ENCODE measurements at regions not wholly inside any gene's neighbourhood (a gene's known extent, or its start where the extent isn't known, plus 50 kb on each side); places are given as distances from the start of the nearest gene placed in this dataset.

GRCh38 chr6:21409231-21409630, 184.3 kb upstream of the SOX4 start:
- TF ChIP-seq, protein P1, sequence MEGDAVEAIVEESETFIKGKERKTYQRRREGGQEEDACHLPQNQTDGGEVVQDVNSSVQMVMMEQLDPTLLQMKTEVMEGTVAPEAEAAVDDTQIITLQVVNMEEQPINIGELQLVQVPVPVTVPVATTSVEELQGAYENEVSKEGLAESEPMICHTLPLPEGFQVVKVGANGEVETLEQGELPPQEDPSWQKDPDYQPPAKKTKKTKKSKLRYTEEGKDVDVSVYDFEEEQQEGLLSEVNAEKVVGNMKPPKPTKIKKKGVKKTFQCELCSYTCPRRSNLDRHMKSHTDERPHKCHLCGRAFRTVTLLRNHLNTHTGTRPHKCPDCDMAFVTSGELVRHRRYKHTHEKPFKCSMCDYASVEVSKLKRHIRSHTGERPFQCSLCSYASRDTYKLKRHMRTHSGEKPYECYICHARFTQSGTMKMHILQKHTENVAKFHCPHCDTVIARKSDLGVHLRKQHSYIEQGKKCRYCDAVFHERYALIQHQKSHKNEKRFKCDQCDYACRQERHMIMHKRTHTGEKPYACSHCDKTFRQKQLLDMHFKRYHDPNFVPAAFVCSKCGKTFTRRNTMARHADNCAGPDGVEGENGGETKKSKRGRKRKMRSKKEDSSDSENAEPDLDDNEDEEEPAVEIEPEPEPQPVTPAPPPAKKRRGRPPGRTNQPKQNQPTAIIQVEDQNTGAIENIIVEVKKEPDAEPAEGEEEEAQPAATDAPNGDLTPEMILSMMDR (IDR thresholded peaks at IDR 0.05 in 2 of 3, conservative IDR thresholded peaks at IDR 0.05 in 1 of 3; ENCODE audit: borderline replicate concordance in 1 of 3, insufficient read depth in 1 of 3, low read depth in 2 of 3, low read length in 2 of 3): no peak
- TF ChIP-seq YY1 (IDR thresholded peaks at IDR 0.05; ENCODE audit: extremely low read depth, insufficient replicate concordance, low read depth, low read length): no peak
- TF ChIP-seq EZH2 (IDR thresholded peaks at IDR 0.05): no peak
- TF ChIP-seq MAX (IDR thresholded peaks at IDR 0.05): no peak
- TF ChIP-seq POLR2A (IDR thresholded peaks at IDR 0.05; ENCODE audit: borderline replicate concordance, extremely low read depth, insufficient read depth, insufficient read length): no peak
- TF ChIP-seq RAD21 (IDR thresholded peaks at IDR 0.05; ENCODE audit: low read depth): no peak
- TF ChIP-seq CEBPB (IDR thresholded peaks at IDR 0.05; ENCODE audit: low read depth): no peak
- TF ChIP-seq POLR2AphosphoS5 (IDR thresholded peaks at IDR 0.05; ENCODE audit: low read depth, low read length): no peak
- TF ChIP-seq EZH2phosphoT487 (IDR thresholded peaks at IDR 0.05; ENCODE audit: borderline replicate concordance): no peak
- TF ChIP-seq ELF1 (IDR thresholded peaks at IDR 0.05; ENCODE audit: borderline replicate concordance, low read depth): no peak
- TF ChIP-seq SIN3A (IDR thresholded peaks at IDR 0.05; ENCODE audit: low read depth): no peak
- TF ChIP-seq TCF7L2 (IDR thresholded peaks at IDR 0.05; ENCODE audit: borderline replicate concordance, extremely low read depth, insufficient read depth, insufficient read length): no peak

All from HCT116 (cell line).